H1 (cell line): ENCODE measurements at regions not wholly inside any gene's neighbourhood (a gene's known extent, or its start where the extent isn't known, plus 50 kb on each side); places are given as distances from the start of the nearest gene placed in this dataset.

ENCODE experiments used
- CEBPB ChIP-seq: IDR thresholded peaks from 2 replicates; pipeline ENCODE4 v1.6.1; 2012; ENCODE audit warnings: low read depth, low read length
- CREB1 ChIP-seq: IDR thresholded peaks from 2 replicates; pipeline ENCODE4 v1.6.1; 2012; ENCODE audit warnings: inconsistent platforms
- EGR1 ChIP-seq: IDR thresholded peaks from 2 replicates; pipeline ENCODE4 v1.6.1; 2011; ENCODE audit warnings: low read depth, low read length, borderline replicate concordance
- EP300 ChIP-seq, 2 experiments: IDR thresholded peaks; 1 replicate in 1 of 2; 2 replicates in 1 of 2; pipeline ENCODE4 v1.6.1; 2011 to 2012; ENCODE audit warnings: low read depth in 2 of 2, low read length in 2 of 2, mild to moderate bottlenecking in 2 of 2, borderline replicate concordance in 1 of 2, inconsistent platforms in 1 of 2, moderate library complexity in 1 of 2
- FOSL1 ChIP-seq: IDR thresholded peaks from 2 replicates; pipeline ENCODE4 v1.6.1; 2011; ENCODE audit warnings: mild to moderate bottlenecking, low read depth, low read length, moderate library complexity; ENCODE audit not compliant: insufficient read depth
- HDAC2 ChIP-seq, 2 experiments: fragments of 300-600 bp in 1 of 2; sonication (generic) in 1 of 2; IDR thresholded peaks; 2 replicates each; pipeline ENCODE4 v1.6.1; 2011 to 2012; ENCODE audit warnings: low read depth in 2 of 2, low read length in 2 of 2, mild to moderate bottlenecking in 2 of 2, moderate library complexity in 2 of 2, borderline replicate concordance in 1 of 2, inconsistent platforms in 1 of 2
- JUND ChIP-seq: IDR thresholded peaks from 2 replicates; pipeline ENCODE4 v1.6.1; 2011; ENCODE audit warnings: mild to moderate bottlenecking, improper control_type of control experiment, low read length
- NANOG ChIP-seq: IDR thresholded peaks from 2 replicates; pipeline ENCODE4 v1.6.1; 2011; ENCODE audit warnings: low read length, low read depth, mild to moderate bottlenecking, inconsistent platforms; ENCODE audit not compliant: insufficient read depth, poor library complexity, severe bottlenecking
- POLR2A ChIP-seq, 2 experiments: IDR thresholded peaks; 1 replicate in 1 of 2; 2 replicates in 1 of 2; pipeline ENCODE4 v1.6.1; 2011; ENCODE audit warnings: low read depth in 2 of 2, low read length in 2 of 2, mild to moderate bottlenecking in 2 of 2; ENCODE audit errors: control extremely low read depth in 1 of 2
- POLR2AphosphoS5 ChIP-seq: IDR thresholded peaks from 2 replicates; pipeline ENCODE4 v1.6.1; 2011; ENCODE audit warnings: low read depth, low read length
- RFX5 ChIP-seq: IDR thresholded peaks from 2 replicates; pipeline ENCODE4 v1.6.1; 2011; ENCODE audit warnings: low read depth, low read length, improper control_type of control experiment, borderline replicate concordance
- TF ChIP-seq, protein P1 (sequence below), 3 experiments: IDR thresholded peaks; 1 replicate in 2 of 3; 2 replicates in 1 of 3; pipeline versions ENCODE4 v1.5.1 to v1.6.1; 2011; ENCODE audit warnings: low read length in 3 of 3, mild to moderate bottlenecking in 3 of 3, inconsistent platforms in 2 of 3, low read depth in 1 of 3, moderate library complexity in 1 of 3; ENCODE audit not compliant: insufficient read depth in 1 of 3; ENCODE audit errors: control extremely low read depth in 1 of 3
- TF ChIP-seq, protein P2 (sequence below): IDR thresholded peaks from 2 replicates; pipeline ENCODE4 v1.6.1; 2012; ENCODE audit warnings: low read length, inconsistent platforms
- TF ChIP-seq, protein P3 (sequence below): IDR thresholded peaks from 2 replicates; pipeline ENCODE4 v1.6.1; 2011; ENCODE audit warnings: low read length, improper control_type of control experiment

- TF ChIP-seq, protein P1, sequence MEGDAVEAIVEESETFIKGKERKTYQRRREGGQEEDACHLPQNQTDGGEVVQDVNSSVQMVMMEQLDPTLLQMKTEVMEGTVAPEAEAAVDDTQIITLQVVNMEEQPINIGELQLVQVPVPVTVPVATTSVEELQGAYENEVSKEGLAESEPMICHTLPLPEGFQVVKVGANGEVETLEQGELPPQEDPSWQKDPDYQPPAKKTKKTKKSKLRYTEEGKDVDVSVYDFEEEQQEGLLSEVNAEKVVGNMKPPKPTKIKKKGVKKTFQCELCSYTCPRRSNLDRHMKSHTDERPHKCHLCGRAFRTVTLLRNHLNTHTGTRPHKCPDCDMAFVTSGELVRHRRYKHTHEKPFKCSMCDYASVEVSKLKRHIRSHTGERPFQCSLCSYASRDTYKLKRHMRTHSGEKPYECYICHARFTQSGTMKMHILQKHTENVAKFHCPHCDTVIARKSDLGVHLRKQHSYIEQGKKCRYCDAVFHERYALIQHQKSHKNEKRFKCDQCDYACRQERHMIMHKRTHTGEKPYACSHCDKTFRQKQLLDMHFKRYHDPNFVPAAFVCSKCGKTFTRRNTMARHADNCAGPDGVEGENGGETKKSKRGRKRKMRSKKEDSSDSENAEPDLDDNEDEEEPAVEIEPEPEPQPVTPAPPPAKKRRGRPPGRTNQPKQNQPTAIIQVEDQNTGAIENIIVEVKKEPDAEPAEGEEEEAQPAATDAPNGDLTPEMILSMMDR (IDR thresholded peaks at IDR 0.05; ENCODE audit: control extremely low read depth in 1 of 3, insufficient read depth in 1 of 3, low read depth in 1 of 3, low read length in 3 of 3) = no peak
- TF ChIP-seq RFX5 = no peak
- TF ChIP-seq, protein P2, sequence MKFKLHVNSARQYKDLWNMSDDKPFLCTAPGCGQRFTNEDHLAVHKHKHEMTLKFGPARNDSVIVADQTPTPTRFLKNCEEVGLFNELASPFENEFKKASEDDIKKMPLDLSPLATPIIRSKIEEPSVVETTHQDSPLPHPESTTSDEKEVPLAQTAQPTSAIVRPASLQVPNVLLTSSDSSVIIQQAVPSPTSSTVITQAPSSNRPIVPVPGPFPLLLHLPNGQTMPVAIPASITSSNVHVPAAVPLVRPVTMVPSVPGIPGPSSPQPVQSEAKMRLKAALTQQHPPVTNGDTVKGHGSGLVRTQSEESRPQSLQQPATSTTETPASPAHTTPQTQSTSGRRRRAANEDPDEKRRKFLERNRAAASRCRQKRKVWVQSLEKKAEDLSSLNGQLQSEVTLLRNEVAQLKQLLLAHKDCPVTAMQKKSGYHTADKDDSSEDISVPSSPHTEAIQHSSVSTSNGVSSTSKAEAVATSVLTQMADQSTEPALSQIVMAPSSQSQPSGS = no peak
- no peak for TF ChIP-seq EP300 (IDR thresholded peaks at IDR 0.05; ENCODE audit: borderline replicate concordance in 1 of 2, low read depth in 2 of 2, low read length in 2 of 2)
- no peak for TF ChIP-seq POLR2AphosphoS5
- no peak for TF ChIP-seq NANOG
- no peak for TF ChIP-seq CREB1
- TF ChIP-seq CEBPB = no peak
- TF ChIP-seq POLR2A (IDR thresholded peaks at IDR 0.05; ENCODE audit: control extremely low read depth in 1 of 2, low read depth in 2 of 2, low read length in 2 of 2) = no peak
- no peak for TF ChIP-seq JUND
- TF ChIP-seq EGR1 = no peak
- no peak for TF ChIP-seq HDAC2 (IDR thresholded peaks at IDR 0.05; ENCODE audit: borderline replicate concordance in 1 of 2, low read depth in 2 of 2, low read length in 2 of 2)
- TF ChIP-seq, protein P3, sequence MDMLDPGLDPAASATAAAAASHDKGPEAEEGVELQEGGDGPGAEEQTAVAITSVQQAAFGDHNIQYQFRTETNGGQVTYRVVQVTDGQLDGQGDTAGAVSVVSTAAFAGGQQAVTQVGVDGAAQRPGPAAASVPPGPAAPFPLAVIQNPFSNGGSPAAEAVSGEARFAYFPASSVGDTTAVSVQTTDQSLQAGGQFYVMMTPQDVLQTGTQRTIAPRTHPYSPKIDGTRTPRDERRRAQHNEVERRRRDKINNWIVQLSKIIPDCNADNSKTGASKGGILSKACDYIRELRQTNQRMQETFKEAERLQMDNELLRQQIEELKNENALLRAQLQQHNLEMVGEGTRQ = no peak
- no peak for TF ChIP-seq FOSL1
Observed at GRCh38 chr14:87042354-87042753, 950.6 kb downstream of the GALC start.
